GM19193 (cell line): ENCODE measurements at regions not wholly inside any gene's neighbourhood (a gene's known extent, or its start where the extent isn't known, plus 50 kb on each side); places are given as distances from the start of the nearest gene placed in this dataset.

Experiments used
- POLR2A ChIP-seq: IDR thresholded peaks from 4 replicates; pipeline ENCODE4 v1.6.1; 2011; ENCODE audit not compliant: insufficient read depth, insufficient read length; ENCODE audit errors: extremely low read depth

- TF ChIP-seq POLR2A, result no peak
These were observed 325.1 kb downstream of the GADD45G start for GRCh38 chr9:89929673-89930480.

DNA sequence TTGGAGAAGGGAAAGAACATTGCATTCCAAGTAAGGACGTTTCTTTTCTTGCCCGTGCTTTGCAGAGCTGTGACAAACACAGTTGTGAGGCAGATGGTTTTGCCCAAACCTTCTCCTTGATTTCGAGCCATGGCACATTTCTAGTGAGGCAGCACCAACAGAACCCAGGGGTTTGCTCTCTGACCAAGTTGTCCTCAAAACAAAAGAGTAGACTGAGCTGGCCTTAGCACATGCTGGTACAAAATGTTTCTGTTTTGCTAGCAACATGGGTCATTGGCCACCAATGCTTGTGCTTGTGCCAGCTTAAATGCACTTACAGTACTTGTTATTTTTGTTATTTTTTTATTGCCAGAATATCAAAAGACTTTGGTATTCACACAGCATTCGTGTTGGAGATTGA, 328.8 kb downstream of the GADD45G start:
- TF ChIP-seq POLR2A, result no peak

GRCh38 chr9:89935115-89935514, 330.3 kb downstream of the GADD45G start:
- no peak for TF ChIP-seq POLR2A

GRCh38 chr9:89935801-89936200, 331.0 kb downstream of the GADD45G start:
- no peak for TF ChIP-seq POLR2A

GRCh38 chr9:89937051-89937450, 332.2 kb downstream of the GADD45G start:
- no peak for TF ChIP-seq POLR2A

GRCh38 chr9:89939181-89939580, 334.4 kb downstream of the GADD45G start:
- no peak for TF ChIP-seq POLR2A

DNA sequence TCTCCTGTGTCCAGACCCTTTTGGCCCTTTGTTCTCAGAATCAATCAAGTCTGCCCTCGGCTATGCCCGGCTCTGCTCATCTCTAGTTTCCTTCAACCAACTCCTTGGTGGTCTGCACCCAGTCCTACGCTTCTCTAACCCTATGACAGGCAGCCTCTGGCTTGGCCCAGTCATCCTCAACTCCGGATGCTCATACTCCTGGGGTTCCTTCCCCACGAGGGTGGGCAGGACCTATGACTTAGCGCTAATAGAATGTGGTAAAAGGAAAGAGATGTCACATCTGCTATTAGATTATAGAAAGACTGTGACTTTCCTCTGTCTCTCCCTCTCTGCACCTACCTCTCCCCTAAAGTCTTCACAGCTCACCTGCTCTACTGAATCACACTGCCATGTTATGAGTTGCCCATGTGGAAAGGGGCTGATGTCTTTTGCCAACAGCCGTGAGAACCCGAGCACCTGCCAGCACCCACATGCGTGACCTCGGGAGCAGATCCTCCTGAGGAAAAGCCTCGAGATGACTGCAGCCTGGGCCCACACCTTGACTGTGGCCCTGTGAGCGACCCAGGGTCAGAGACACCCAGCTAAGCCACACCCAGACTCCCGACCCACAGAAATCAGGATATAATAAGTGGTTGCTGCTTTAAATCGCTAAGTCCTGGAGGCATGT, 334.9 kb downstream of the GADD45G start:
- no peak for TF ChIP-seq POLR2A

DNA sequence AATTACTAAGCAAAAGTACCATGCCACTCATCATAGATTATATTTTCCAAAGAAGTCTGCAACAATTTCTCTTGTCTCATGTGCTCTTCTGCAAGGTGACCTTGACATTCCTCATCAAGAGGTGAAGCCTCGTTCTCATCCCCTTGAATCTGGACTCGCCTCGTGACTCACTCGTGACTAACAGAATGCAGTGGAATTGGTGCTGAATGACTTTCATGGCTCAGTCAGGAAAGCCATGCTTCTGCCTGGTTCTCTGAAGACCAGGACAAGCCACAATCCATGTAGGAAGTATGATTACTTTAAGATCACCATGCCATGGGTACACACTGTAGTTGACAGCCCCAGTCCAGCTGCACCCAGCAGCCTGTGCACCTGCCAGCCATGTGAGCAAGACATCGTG, 335.8 kb downstream of the GADD45G start:
- no peak for TF ChIP-seq POLR2A

GRCh38 chr9:89941875-89942274, 337.1 kb downstream of the GADD45G start:
- no peak for TF ChIP-seq POLR2A

GRCh38 chr9:89942643-89943042, 337.8 kb downstream of the GADD45G start:
- no peak for TF ChIP-seq POLR2A

GRCh38 chr9:89943309-89943708, 338.5 kb downstream of the GADD45G start:
- no peak for TF ChIP-seq POLR2A

DNA sequence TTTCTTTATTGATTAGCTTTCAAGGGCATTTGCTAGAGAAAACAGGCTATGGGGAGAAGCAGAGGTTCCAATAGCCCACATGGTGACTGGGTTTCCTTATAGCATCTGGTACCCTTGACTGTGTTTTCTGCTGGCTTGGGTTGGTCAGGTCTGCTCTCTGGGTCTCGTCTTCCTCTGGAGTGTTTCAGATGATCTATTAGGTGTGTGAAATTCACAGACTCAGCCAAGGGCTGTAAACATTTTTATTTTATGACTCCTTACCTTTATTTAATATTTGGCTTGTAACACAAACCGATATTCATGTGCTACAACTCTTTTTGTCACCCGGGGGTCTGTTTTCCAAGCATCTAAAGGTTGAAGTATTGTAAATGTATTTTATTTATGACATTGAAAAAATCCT, 338.9 kb downstream of the GADD45G start:
- no peak for TF ChIP-seq POLR2A

GRCh38 chr9:89945133-89945532, 340.3 kb downstream of the GADD45G start:
- no peak for TF ChIP-seq POLR2A

DNA sequence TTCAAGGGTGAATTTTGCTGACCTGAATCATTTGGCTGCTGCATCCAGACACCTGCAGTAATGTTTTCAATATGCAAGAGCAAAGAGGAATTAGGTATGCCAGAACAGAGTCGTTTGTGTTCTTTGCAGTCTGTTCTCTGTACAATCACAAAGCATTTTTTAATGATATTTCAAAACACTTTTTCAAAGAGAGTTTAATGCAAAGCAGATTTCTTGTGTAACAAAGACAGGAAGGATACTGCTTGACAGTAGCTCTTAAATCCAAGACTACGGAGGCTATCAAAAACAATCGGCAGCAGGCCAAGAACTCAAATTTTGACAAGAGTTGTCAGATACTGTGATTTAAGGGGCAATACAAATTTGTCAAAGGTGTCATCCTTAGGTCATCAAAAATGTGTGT, 341.9 kb downstream of the GADD45G start:
- TF ChIP-seq POLR2A, result no peak

DNA sequence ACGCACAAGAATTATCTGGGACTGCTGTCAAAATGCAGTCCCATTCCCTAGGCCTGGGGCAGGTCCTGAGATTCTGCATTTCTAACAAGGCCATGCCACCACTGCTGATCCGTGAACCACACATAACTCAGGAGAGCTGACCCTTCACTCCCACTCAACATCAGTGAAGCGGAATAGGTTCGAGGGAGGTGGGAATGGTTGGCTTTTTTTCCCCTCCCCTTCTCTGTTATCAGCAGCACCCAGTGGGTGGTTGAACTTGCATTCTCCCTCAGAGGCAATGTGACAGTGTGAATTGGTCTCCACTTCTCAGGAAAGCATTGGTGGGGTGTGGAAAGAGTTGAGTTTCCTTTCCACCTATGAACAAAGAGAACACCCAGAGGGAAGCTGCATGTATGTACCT, 344.3 kb downstream of the GADD45G start:
- no peak for TF ChIP-seq POLR2A

- TF ChIP-seq POLR2A, result no peak
These were observed 346.9 kb downstream of the GADD45G start for GRCh38 chr9:89951675-89952074.
